WTC11 (cell line): ENCODE measurements at regions not wholly inside any gene's neighbourhood (a gene's known extent, or its start where the extent isn't known, plus 50 kb on each side); places are given as distances from the start of the nearest gene placed in this dataset.

Experiments used
- ATAC-seq: fragments of 200-7000 bp; cut with Tn5 transposase; 2 replicates; pipeline ENCODE4 v1.10.0; 2021; ENCODE audit warnings: mild to moderate bottlenecking, moderate library complexity
- CTCF ChIA-PET: fragments of 300-600 bp; sonication (Branson Sonifier 250); formaldehyde crosslinking; loops from one replicate; lab custom pipeline; 2021; ENCODE audit warnings: antibody characterized with exemption; lab: Charles Lee
- POLR2A ChIA-PET: fragments of 350-600 bp; sonication (Branson Sonifier 250); formaldehyde crosslinking; loops from one replicate; lab custom pipeline; 2021; ENCODE audit warnings: antibody characterized with exemption; lab: Charles Lee
- DNase-seq: peaks from one replicate; pipeline ENCODE4 v3.0.0; 2021; ENCODE audit warnings: low spot score
- H3K27ac Mint-ChIP-seq: 2 replicates; pipeline ENCODE4 v1.8.0; 2021; ENCODE audit warnings: mixed read lengths
- H3K27me3 Mint-ChIP-seq: 2 replicates; pipeline ENCODE4 v1.8.0; 2021; ENCODE audit warnings: low read depth, mild to moderate bottlenecking, moderate library complexity, mixed read lengths
- H3K36me3 Mint-ChIP-seq: 2 replicates; pipeline ENCODE4 v1.8.0; 2021; ENCODE audit warnings: mixed read lengths
- H3K4me1 Mint-ChIP-seq: 2 replicates; pipeline ENCODE4 v1.8.0; 2022; ENCODE audit warnings: mixed read lengths
- H3K4me3 Mint-ChIP-seq: 2 replicates; pipeline ENCODE4 v1.8.0; 2021; ENCODE audit warnings: mild to moderate bottlenecking, moderate library complexity, mixed read lengths
- H3K9me3 Mint-ChIP-seq: 2 replicates; pipeline ENCODE4 v1.8.0; 2021; ENCODE audit warnings: mixed read lengths
- AR ChIP-seq: fragments of 250-450 bp; sonication (Bioruptor Pico); IDR thresholded peaks from 2 replicates; pipeline ENCODE4 v1.9.0; 2021; ENCODE audit warnings: mild to moderate bottlenecking
- ATF1 ChIP-seq: sonication (generic); formaldehyde crosslinking; IDR thresholded peaks from 2 replicates; pipeline ENCODE4 v1.8.1; 2023; ENCODE audit warnings: mild to moderate bottlenecking, moderate library complexity, missing genetic modification reagents
- ATF2 ChIP-seq: sonication (generic); formaldehyde crosslinking; IDR thresholded peaks from 2 replicates; pipeline ENCODE4 v1.8.1; 2022; ENCODE audit warnings: low read depth, missing genetic modification reagents, borderline replicate concordance
- ATF3 ChIP-seq: sonication (generic); formaldehyde crosslinking; conservative IDR thresholded peaks from 2 replicates; pipeline ENCODE4 v1.8.1; 2022; ENCODE audit warnings: mild to moderate bottlenecking, missing genetic modification reagents
- CDX4 ChIP-seq: fragments of 250-450 bp; sonication (Bioruptor Pico); IDR thresholded peaks from 2 replicates; pipeline ENCODE4 v1.9.0; 2021; ENCODE audit warnings: moderate library complexity, mild to moderate bottlenecking, inconsistent platforms, borderline replicate concordance
- CREM ChIP-seq: sonication (generic); formaldehyde crosslinking; IDR thresholded peaks from 2 replicates; pipeline ENCODE4 v1.8.1; 2022; ENCODE audit warnings: mild to moderate bottlenecking, missing genetic modification reagents, moderate library complexity
- E2F1 ChIP-seq: sonication (generic); formaldehyde crosslinking; IDR thresholded peaks from 2 replicates; pipeline ENCODE4 v1.8.0; 2022; ENCODE audit warnings: mild to moderate bottlenecking, missing genetic modification reagents
- FOXJ3 ChIP-seq: sonication (generic); formaldehyde crosslinking; IDR thresholded peaks from 2 replicates; pipeline ENCODE4 v1.9.0; 2021; ENCODE audit warnings: missing genetic modification reagents, mild to moderate bottlenecking, borderline replicate concordance
- JUN ChIP-seq: sonication (generic); formaldehyde crosslinking; IDR thresholded peaks from 2 replicates; pipeline ENCODE4 v1.8.0; 2023; ENCODE audit warnings: mild to moderate bottlenecking, missing genetic modification reagents
- KAT7 ChIP-seq: sonication (generic); formaldehyde crosslinking; IDR thresholded peaks from 2 replicates; pipeline ENCODE4 v1.8.1; 2023; ENCODE audit warnings: missing genetic modification reagents, mild to moderate bottlenecking, borderline replicate concordance
- MXD4 ChIP-seq: fragments of 250-450 bp; sonication (Bioruptor Pico); IDR thresholded peaks from 2 replicates; pipeline ENCODE4 v1.8.0; 2021; ENCODE audit warnings: mild to moderate bottlenecking, moderate library complexity, borderline replicate concordance
- MYBL2 ChIP-seq: sonication (generic); formaldehyde crosslinking; IDR thresholded peaks from 2 replicates; pipeline ENCODE4 v1.8.1; 2023; ENCODE audit warnings: mild to moderate bottlenecking, moderate library complexity, missing genetic modification reagents
- OVOL2 ChIP-seq: fragments of 250-450 bp; sonication (Bioruptor Pico); IDR thresholded peaks from 2 replicates; pipeline ENCODE4 v1.9.0; 2021; ENCODE audit warnings: mild to moderate bottlenecking, borderline replicate concordance
- RORB ChIP-seq: fragments of 250-450 bp; sonication (Bioruptor Pico); IDR thresholded peaks from 2 replicates; pipeline ENCODE4 v1.9.0; 2021; ENCODE audit warnings: mild to moderate bottlenecking
- STAT6 ChIP-seq: sonication (generic); formaldehyde crosslinking; conservative IDR thresholded peaks from 2 replicates; pipeline ENCODE4 v1.8.1; 2023; ENCODE audit warnings: mild to moderate bottlenecking, low read depth, missing genetic modification reagents, moderate library complexity
- TCF7 ChIP-seq: sonication (generic); formaldehyde crosslinking; IDR thresholded peaks from 2 replicates; pipeline ENCODE4 v1.8.0; 2022; ENCODE audit warnings: mild to moderate bottlenecking, low read depth, missing genetic modification reagents, moderate library complexity
- USF1 ChIP-seq: sonication (generic); formaldehyde crosslinking; IDR thresholded peaks from 2 replicates; pipeline ENCODE4 v1.8.0; 2022; ENCODE audit warnings: mild to moderate bottlenecking, missing genetic modification reagents
- ZMAT4 ChIP-seq: fragments of 250-450 bp; sonication (Bioruptor Pico); IDR thresholded peaks from 2 replicates; pipeline ENCODE4 v1.9.0; 2021; ENCODE audit warnings: mild to moderate bottlenecking
- ZNF138 ChIP-seq: sonication (generic); formaldehyde crosslinking; conservative IDR thresholded peaks from 2 replicates; pipeline ENCODE4 v1.8.1; 2022; ENCODE audit warnings: mild to moderate bottlenecking, moderate library complexity, missing genetic modification reagents
- ZNF219 ChIP-seq: sonication (generic); formaldehyde crosslinking; IDR thresholded peaks from 2 replicates; pipeline ENCODE4 v1.8.0; 2023; ENCODE audit warnings: missing genetic modification reagents, mild to moderate bottlenecking, borderline replicate concordance
- ZNF263 ChIP-seq: sonication (generic); formaldehyde crosslinking; IDR thresholded peaks from 2 replicates; pipeline ENCODE4 v1.8.1; 2022; ENCODE audit warnings: low read depth, mild to moderate bottlenecking, moderate library complexity, missing genetic modification reagents
- ZNF416 ChIP-seq: fragments of 250-450 bp; sonication (Bioruptor Pico); IDR thresholded peaks from 2 replicates; pipeline ENCODE4 v1.9.0; 2021; ENCODE audit warnings: mild to moderate bottlenecking, inconsistent platforms
- ZNF512 ChIP-seq: sonication (generic); formaldehyde crosslinking; IDR thresholded peaks from 2 replicates; pipeline ENCODE4 v1.8.1; 2022; ENCODE audit warnings: missing genetic modification reagents, borderline replicate concordance

GRCh38 chr10:36042135-36042534 lies 400.0 kb upstream of the FZD8 start:
- ChIA-PET POLR2A (no interaction called here), CTCF (interaction anchor here (0.5 to 1.5 kb wide), 11 partner anchors 9 to 407 kb away, joined by 3 to 5 read pairs (median 4); no protein-coding TSS in a partner anchor)
- no peak overlapping the region for H3K4me3 Mint-ChIP-seq
- no peaks in the 10 kb centered on the region for H3K27me3 Mint-ChIP-seq
- H3K36me3 Mint-ChIP-seq: no peaks in the 10 kb centered on the region
- H3K27ac Mint-ChIP-seq: no peak overlapping the region
- no peak for DNase-seq
- 0 out of 2 replicates have a peak, but pooled peaks cover 3% of the 10 kb centered on the region for H3K9me3 Mint-ChIP-seq
- ATAC-seq: peak; percentile 34; the same call in 1 of the 2 replicates
- peaks cover 20% of the 10 kb centered on the region for H3K4me1 Mint-ChIP-seq
- TF ChIP-seq ZNF512 (no peak), ATF1 (CRISPR knock-in tag) (no peak), CREM (CRISPR knock-in tag) (no peak), STAT6 (no peak), TCF7 (CRISPR knock-in tag) (no peak), RORB (CRISPR knock-in tag) (no peak), MYBL2 (CRISPR knock-in tag) (no peak), KAT7 (CRISPR knock-in tag) (no peak), E2F1 (CRISPR knock-in tag) (no peak), ZMAT4 (CRISPR knock-in tag) (no peak), ZNF219 (no peak), ZNF263 (CRISPR knock-in tag) (no peak)
- TF ChIP-seq, all 79 proteins: peak for 0

- TF ChIP-seq ATF3: no peak
- no peak for TF ChIP-seq FOXJ3 (CRISPR knock-in tag)
- no peak for TF ChIP-seq JUN
- TF ChIP-seq ZNF138 (CRISPR knock-in tag): no peak
- no peak for TF ChIP-seq OVOL2 (CRISPR knock-in tag)
- TF ChIP-seq USF1 (CRISPR knock-in tag): no peak
- TF ChIP-seq ATF2 (CRISPR knock-in tag): no peak
- TF ChIP-seq CDX4: no peak
- TF ChIP-seq MXD4 (CRISPR knock-in tag): no peak
- no peak for TF ChIP-seq MYBL2 (CRISPR knock-in tag)
- TF ChIP-seq AR (CRISPR knock-in tag): no peak
- TF ChIP-seq ATF1 (CRISPR knock-in tag): no peak
- TF ChIP-seq ZNF416 (CRISPR knock-in tag): no peak
- TF ChIP-seq, all 79 proteins: peak for 0
- Mint-ChIP-seq H3K4me1 (peaks cover 16% of the 10 kb centered on the region), H3K27me3 (no peaks in the 10 kb centered on the region), H3K9me3 (no peaks in the 10 kb centered on the region), H3K27ac (no peak overlapping the region), H3K36me3 (no peaks in the 10 kb centered on the region), H3K4me3 (no peak overlapping the region)
- ChIA-PET POLR2A (no interaction called here), CTCF (no interaction called here)
- DNase-seq (no peak), ATAC-seq (no peak)
Measured at GRCh38 chr10:36038316-36038955, 396.3 kb upstream of the FZD8 start.
